IMR-90 (cell line): ENCODE measurements at regions not wholly inside any gene's neighbourhood (a gene's known extent, or its start where the extent isn't known, plus 50 kb on each side); places are given as distances from the start of the nearest gene placed in this dataset.

Experiments used
- ATAC-seq: fragments of 200-7000 bp; cut with Tn5 transposase; 2 replicates; pipeline ENCODE4 v1.9.1; 2020; ENCODE audit warnings: low read depth, mild to moderate bottlenecking, moderate library complexity
- BruUV-seq: library from RNA; stranded (reverse); fragments of 400-500 nt; replicated peaks from 2 replicates; lab custom pipeline; 2021; lab: Mats Ljungman, UMichigan
- CTCF ChIA-PET: fragments of 300-600 bp; formaldehyde crosslinking; extraction: SDS; loops from one replicate; lab custom pipeline; 2021; ENCODE audit warnings: antibody characterized with exemption; lab: Yijun Ruan, JAX
- POLR2A ChIA-PET: fragments of 300-600 bp; sonication (Branson Sonifier 250); formaldehyde crosslinking; loops from one replicate; lab custom pipeline; 2022; ENCODE audit warnings: antibody characterized with exemption; ENCODE audit not compliant: unreplicated experiment; lab: Charles Lee
- DNase-seq: peaks from one replicate; pipeline ENCODE4 v3.0.0; 2013
- H2AFZ ChIP-seq: replicated peaks from 2 replicates; pipeline ENCODE3; 2013; ENCODE audit warnings: low read length, mild to moderate bottlenecking; ENCODE audit not compliant: poor library complexity
- H2AK5ac ChIP-seq: 2 replicates; pipeline ENCODE4 v1.6.1; 2013; ENCODE audit warnings: low read depth, low read length, inconsistent platforms
- H2AK9ac ChIP-seq: replicated peaks from 2 replicates; pipeline ENCODE3; 2013; ENCODE audit warnings: mild to moderate bottlenecking, low read depth, low read length, moderate library complexity; ENCODE audit not compliant: poor library complexity
- H2BK120ac ChIP-seq: 2 replicates; pipeline ENCODE4 v1.6.1; 2013; ENCODE audit warnings: low read depth, low read length, inconsistent platforms
- H2BK15ac ChIP-seq: 3 replicates; pipeline ENCODE4 v1.6.1; 2013; ENCODE audit warnings: low read depth, low read length, inconsistent platforms
- H2BK20ac ChIP-seq: 2 replicates; pipeline ENCODE4 v1.6.1; 2013; ENCODE audit warnings: low read depth, mild to moderate bottlenecking, inconsistent platforms, low read length, moderate library complexity
- H2BK5ac ChIP-seq: 2 replicates; pipeline ENCODE4 v1.6.1; 2013; ENCODE audit warnings: mild to moderate bottlenecking, low read depth, low read length, inconsistent platforms; ENCODE audit not compliant: poor library complexity, severe bottlenecking
- H3K14ac ChIP-seq: replicated peaks from 2 replicates; pipeline ENCODE4 v1.6.1; 2013; ENCODE audit warnings: low read depth, low read length, inconsistent platforms
- H3K18ac ChIP-seq: 2 replicates; pipeline ENCODE4 v1.6.1; 2013; ENCODE audit warnings: low read depth, low read length, control low read depth
- H3K23ac ChIP-seq: 2 replicates; pipeline ENCODE4 v1.6.1; 2013; ENCODE audit warnings: low read depth, low read length, inconsistent platforms
- H3K27ac ChIP-seq: 2 replicates; pipeline ENCODE4 v1.5.1; 2013; ENCODE audit warnings: mild to moderate bottlenecking, control low read depth, low read length; ENCODE audit not compliant: insufficient read depth
- H3K27me3 ChIP-seq: 2 replicates; pipeline ENCODE4 v1.6.1; 2013; ENCODE audit warnings: low read length; ENCODE audit not compliant: control insufficient read depth, insufficient read depth
- H3K36me3 ChIP-seq: 2 replicates; pipeline ENCODE4 v1.6.1; 2013; ENCODE audit warnings: low read length, mixed read lengths; ENCODE audit not compliant: control insufficient read depth, insufficient read depth
- H3K4ac ChIP-seq: 2 replicates; pipeline ENCODE4 v1.6.1; 2013; ENCODE audit warnings: low read depth, low read length, inconsistent platforms
- H3K4me1 ChIP-seq: 2 replicates; pipeline ENCODE4 v1.6.1; 2013; ENCODE audit warnings: low read length, mixed read lengths; ENCODE audit not compliant: control insufficient read depth, insufficient read depth
- H3K4me2 ChIP-seq: 2 replicates; pipeline ENCODE4 v1.6.1; 2013; ENCODE audit warnings: low read depth, mild to moderate bottlenecking, control low read depth, low read length, moderate library complexity
- H3K4me3 ChIP-seq: 2 replicates; pipeline ENCODE4 v1.5.1; 2013; ENCODE audit warnings: low read depth, mild to moderate bottlenecking, control low read depth, low read length, moderate library complexity; ENCODE audit not compliant: insufficient read depth
- H3K56ac ChIP-seq: 2 replicates; pipeline ENCODE4 v1.6.1; 2013; ENCODE audit warnings: low read length, inconsistent platforms; ENCODE audit not compliant: insufficient read depth; ENCODE audit errors: extremely low read depth
- H3K79me1 ChIP-seq, 2 experiments: 2 replicates each; pipeline ENCODE4 v1.6.1; 2013; ENCODE audit warnings: low read length in 2 of 2, inconsistent platforms in 1 of 2, low read depth in 1 of 2
- H3K9ac ChIP-seq: 2 replicates; pipeline ENCODE4 v1.6.1; 2013; ENCODE audit warnings: low read depth, low read length, control low read depth
- H3K9me1 ChIP-seq: 2 replicates; pipeline ENCODE4 v1.6.1; 2013; ENCODE audit warnings: low read length, inconsistent platforms; ENCODE audit not compliant: insufficient read depth
- H3K9me3 ChIP-seq: 2 replicates; pipeline ENCODE4 v1.6.1; 2013; ENCODE audit warnings: low read length; ENCODE audit not compliant: control insufficient read depth, insufficient read depth
- H4K20me1 ChIP-seq: 2 replicates; pipeline ENCODE4 v1.6.1; 2013; ENCODE audit warnings: low read length, inconsistent platforms; ENCODE audit not compliant: insufficient read depth
- H4K5ac ChIP-seq: 2 replicates; pipeline ENCODE4 v1.6.1; 2013; ENCODE audit warnings: mild to moderate bottlenecking, low read depth, low read length, control low read depth
- H4K8ac ChIP-seq, 2 experiments: 2 replicates each; pipeline ENCODE4 v1.6.1; 2013; ENCODE audit warnings: low read depth in 2 of 2, low read length in 2 of 2, control low read depth in 1 of 2, inconsistent platforms in 1 of 2
- H4K91ac ChIP-seq: 2 replicates; pipeline ENCODE4 v1.6.1; 2013; ENCODE audit warnings: low read depth, low read length, inconsistent platforms; ENCODE audit not compliant: insufficient read depth
- BHLHE40 ChIP-seq: fragments of 150-350 bp; IDR thresholded peaks from 2 replicates; pipeline ENCODE4 v1.6.1; 2016; ENCODE audit warnings: mild to moderate bottlenecking, low read depth, low read length
- CHD1 ChIP-seq: IDR thresholded peaks from 2 replicates; pipeline ENCODE4 v1.6.1; 2012; ENCODE audit warnings: low read depth, low read length, improper control_type of control experiment
- FOS ChIP-seq: fragments of 150-350 bp; IDR thresholded peaks from 2 replicates; pipeline ENCODE4 v1.6.1; 2016; ENCODE audit warnings: low read depth, low read length
- MAZ ChIP-seq: IDR thresholded peaks from 2 replicates; pipeline ENCODE4 v1.6.1; 2012; ENCODE audit warnings: low read depth, mild to moderate bottlenecking, low read length, improper control_type of control experiment, moderate library complexity, borderline replicate concordance
- MXI1 ChIP-seq: IDR thresholded peaks from 2 replicates; pipeline ENCODE4 v1.6.1; 2012; ENCODE audit warnings: low read depth, mild to moderate bottlenecking, low read length, moderate library complexity, borderline replicate concordance
- NFE2L2 ChIP-seq: fragments of 150-350 bp; IDR thresholded peaks from 2 replicates; pipeline ENCODE4 v1.6.1; 2016; ENCODE audit warnings: low read depth, mild to moderate bottlenecking, low read length
- POLR2A ChIP-seq: IDR thresholded peaks from 2 replicates; pipeline ENCODE4 v1.6.1; 2012; ENCODE audit warnings: mild to moderate bottlenecking, low read depth, low read length
- RAD21 ChIP-seq: IDR thresholded peaks from 2 replicates; pipeline ENCODE4 v1.6.1; 2012; ENCODE audit warnings: low read length, improper control_type of control experiment
- WGBS, 2 experiments: methylation state at CpG; one replicate each; pipeline versions ENCODE4 v1.1.5 to v1.1.7; 2013; ENCODE audit warnings: missing lambda C conversion rate in 2 of 2; ENCODE audit not compliant: insufficient read length in 1 of 2; ENCODE audit errors: extremely low coverage in 2 of 2; 5-methylcytosine and 5-hydroxymethylcytosine counted together
- dilution Hi-C: fragments of 300-500 bp; cut with HindIII; formaldehyde crosslinking; loops from one replicate; pipeline ENCODE4 v1.14.3; 2018; ENCODE audit warnings: low sequenced_read_pairs; ENCODE audit not compliant: unreplicated experiment
- in situ Hi-C: fragments of 300-500 bp; cut with MboI; formaldehyde crosslinking; loops from 3 replicates; pipeline ENCODE4 v1.14.3; 2019; ENCODE audit warnings: low sequenced_read_pairs, inconsistent platforms, mixed read lengths
- intact Hi-C: fragments of 100-400 bp; cut with micrococcal nuclease; formaldehyde crosslinking; loops from 2 replicates; pipeline ENCODE4 v1.10.0; 2022
- TF ChIP-seq, protein P1 (sequence below): fragments of 150-350 bp; IDR thresholded peaks from 2 replicates; pipeline ENCODE4 v1.6.1; 2017; ENCODE audit warnings: mild to moderate bottlenecking, antibody characterized with exemption, low read length, low read depth

- Histone ChIP-seq H3K79me1 (no peaks in the 10 kb centered on the region), H4K91ac (no peak overlapping the region), H2BK5ac (no peak overlapping the region), H4K8ac (no peak overlapping the region), H2AK5ac (no peak overlapping the region), H3K27ac (no peak overlapping the region), H3K4me1 (no peaks in the 10 kb centered on the region), H3K4me3 (no peak overlapping the region), H2BK20ac (no peak overlapping the region), H2AK9ac (no peak overlapping the region), H4K5ac (no peak overlapping the region), H2BK15ac (no peak overlapping the region), H2AFZ (no peak overlapping the region), H3K14ac (no peak overlapping the region), H3K56ac (no peak overlapping the region), H3K9me3 (0 out of 2 replicates have a peak, but pooled peaks cover 2% of the 10 kb centered on the region), H3K36me3 (no peaks in the 10 kb centered on the region), H3K27me3 (no peaks in the 10 kb centered on the region), H3K9ac (no peak overlapping the region), H3K4me2 (no peak overlapping the region), H3K18ac (no peak overlapping the region), H3K23ac (no peak overlapping the region), H2BK120ac (no peak overlapping the region), H4K20me1 (no peaks in the 10 kb centered on the region), H3K9me1 (no peaks in the 10 kb centered on the region), H3K4ac (no peak overlapping the region)
- in situ Hi-C loops (no loop called here), intact Hi-C loops (no loop called here), dilution Hi-C loops (no loop called here)
- no peak for DNase-seq
- no peak for ATAC-seq
- no CpG with 5 or more reads among the region's 3 CpGs for WGBS, 2 experiments
- CTCF ChIA-PET = no interaction called here
- TF ChIP-seq RAD21 (no peak), CHD1 (no peak), NFE2L2 (no peak), MXI1 (no peak), BHLHE40 (no peak), POLR2A (no peak), FOS (no peak), MAZ (no peak)
- TF ChIP-seq, protein P1, sequence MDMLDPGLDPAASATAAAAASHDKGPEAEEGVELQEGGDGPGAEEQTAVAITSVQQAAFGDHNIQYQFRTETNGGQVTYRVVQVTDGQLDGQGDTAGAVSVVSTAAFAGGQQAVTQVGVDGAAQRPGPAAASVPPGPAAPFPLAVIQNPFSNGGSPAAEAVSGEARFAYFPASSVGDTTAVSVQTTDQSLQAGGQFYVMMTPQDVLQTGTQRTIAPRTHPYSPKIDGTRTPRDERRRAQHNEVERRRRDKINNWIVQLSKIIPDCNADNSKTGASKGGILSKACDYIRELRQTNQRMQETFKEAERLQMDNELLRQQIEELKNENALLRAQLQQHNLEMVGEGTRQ = no peak
- POLR2A ChIA-PET = no interaction called here
- no TSS peak for BruUV-seq
Observed at GRCh38 chr4:57553728-57554127, 443.5 kb upstream of the IGFBP7 start.
